Ishikawa (cell line): ENCODE measurements at regions not wholly inside any gene's neighbourhood (a gene's known extent, or its start where the extent isn't known, plus 50 kb on each side); places are given as distances from the start of the nearest gene placed in this dataset.

Experiments used
- CEBPB ChIP-seq: IDR thresholded peaks from 2 replicates; pipeline ENCODE4 v1.6.1; 2012
- CREB1 ChIP-seq: IDR thresholded peaks from 2 replicates; pipeline ENCODE4 v1.6.1; 2012; ENCODE audit warnings: low read depth
- EGR1 ChIP-seq: IDR thresholded peaks from 2 replicates; pipeline ENCODE4 v1.6.1; 2012
- EP300 ChIP-seq: IDR thresholded peaks from 2 replicates; pipeline ENCODE4 v1.6.1; 2012; ENCODE audit warnings: borderline replicate concordance
- FOXM1 ChIP-seq: IDR thresholded peaks from 2 replicates; pipeline ENCODE4 v1.6.1; 2012; ENCODE audit warnings: low read depth, borderline replicate concordance
- MAX ChIP-seq: IDR thresholded peaks from 2 replicates; pipeline ENCODE4 v1.6.1; 2012
- NFIC ChIP-seq: IDR thresholded peaks from 2 replicates; pipeline ENCODE4 v1.6.1; 2012
- RAD21 ChIP-seq: IDR thresholded peaks from 2 replicates; pipeline ENCODE4 v1.6.1; 2012; ENCODE audit warnings: low read depth
- REST ChIP-seq: IDR thresholded peaks from 2 replicates; pipeline ENCODE4 v1.6.1; 2012; ENCODE audit warnings: low read depth, mild to moderate bottlenecking
- TAF1 ChIP-seq: IDR thresholded peaks from 2 replicates; pipeline ENCODE4 v1.6.1; 2012; ENCODE audit warnings: low read depth, mild to moderate bottlenecking
- TCF12 ChIP-seq: IDR thresholded peaks from 2 replicates; pipeline ENCODE4 v1.6.1; 2012; ENCODE audit warnings: low read depth
- TEAD4 ChIP-seq: IDR thresholded peaks from 2 replicates; pipeline ENCODE4 v1.6.1; 2012
- USF1 ChIP-seq: IDR thresholded peaks from 2 replicates; pipeline ENCODE4 v1.6.1; 2012
- YY1 ChIP-seq: IDR thresholded peaks from 2 replicates; pipeline ENCODE4 v1.6.1; 2012; ENCODE audit warnings: low read depth
- ZBTB7A ChIP-seq: IDR thresholded peaks from 2 replicates; pipeline ENCODE4 v1.6.1; 2012; ENCODE audit warnings: low read depth

- TF ChIP-seq MAX (no peak), FOXM1 (no peak), ZBTB7A (no peak), TEAD4 (no peak), CEBPB (no peak), REST (no peak), USF1 (no peak), YY1 (no peak), EGR1 (no peak), RAD21 (no peak), TCF12 (no peak), TAF1 (no peak), NFIC (no peak), CREB1 (no peak), EP300 (no peak)
These were observed 79.6 kb upstream of the FRG1 start for GRCh38 chr4:189861101-189861500.

GRCh38 chr4:189869236-189869635 is 71.4 kb upstream of the FRG1 start:
- TF ChIP-seq EGR1 (no peak), RAD21 (no peak), TAF1 (no peak), FOXM1 (no peak), TEAD4 (no peak), CREB1 (no peak)

- TF ChIP-seq CEBPB, result no peak
- TF ChIP-seq YY1, result no peak
- no peak for TF ChIP-seq ZBTB7A
- TF ChIP-seq EGR1, result no peak
- no peak for TF ChIP-seq RAD21
- TF ChIP-seq TEAD4, result no peak
- TF ChIP-seq TAF1, result no peak
- TF ChIP-seq CREB1, result no peak
- no peak for TF ChIP-seq EP300
- no peak for TF ChIP-seq MAX
These were observed 70.0 kb upstream of the FRG1 start for GRCh38 chr4:189870511-189871234.

- no peak for TF ChIP-seq ZBTB7A
- no peak for TF ChIP-seq EP300
- no peak for TF ChIP-seq FOXM1
- TF ChIP-seq RAD21, result no peak
- no peak for TF ChIP-seq NFIC
- no peak for TF ChIP-seq MAX
- no peak for TF ChIP-seq REST
- TF ChIP-seq CEBPB, result no peak
- no peak for TF ChIP-seq CREB1
- no peak for TF ChIP-seq TAF1
- no peak for TF ChIP-seq TEAD4
- TF ChIP-seq USF1, result no peak
- TF ChIP-seq YY1, result no peak
- no peak for TF ChIP-seq TCF12
- TF ChIP-seq EGR1, result no peak
These were observed 66.1 kb upstream of the FRG1 start for GRCh38 chr4:189874591-189874990.
